Activated naive CD4-positive, alpha-beta T cell treated with anti-CD3 and anti-CD28 coated beads for 36 hours (primary cell): ENCODE measurements at regions not wholly inside any gene's neighbourhood (a gene's known extent, or its start where the extent isn't known, plus 50 kb on each side); places are given as distances from the start of the nearest gene placed in this dataset.

ENCODE experiments used
- CTCF ChIA-PET: fragments of 350-600 bp; sonication (Branson Sonifier 250); formaldehyde crosslinking; loops from one replicate; lab custom pipeline; 2021; ENCODE audit warnings: antibody characterized with exemption; lab: Charles Lee
- DNase-seq: peaks from one replicate; pipeline ENCODE4 v3.0.0-alpha.2; 2020
- H3K27ac Mint-ChIP-seq: one replicate; pipeline ENCODE4 v1.8.0; 2021; ENCODE audit warnings: mild to moderate bottlenecking, mixed read lengths
- H3K27me3 Mint-ChIP-seq: one replicate; pipeline ENCODE4 v1.8.0; 2021; ENCODE audit warnings: low read depth, mixed read lengths
- H3K36me3 Mint-ChIP-seq: one replicate; pipeline ENCODE4 v1.8.0; 2021; ENCODE audit warnings: low read depth, mixed read lengths
- H3K4me1 Mint-ChIP-seq: one replicate; pipeline ENCODE4 v1.8.0; 2021; ENCODE audit warnings: low read depth, mixed read lengths
- H3K4me3 Mint-ChIP-seq: one replicate; pipeline ENCODE4 v1.8.0; 2021; ENCODE audit warnings: mild to moderate bottlenecking, moderate library complexity, mixed read lengths
- H3K9me3 Mint-ChIP-seq: one replicate; pipeline ENCODE4 v1.8.0; 2021; ENCODE audit warnings: mixed read lengths
- intact Hi-C: fragments of 100-400 bp; cut with micrococcal nuclease; formaldehyde crosslinking; loops from one replicate; pipeline ENCODE4 v1.15.1; 2023

GRCh38 chr6:95071464-95071863 is 505.9 kb upstream of the MANEA start:
- no peak overlapping the region for H3K4me3 Mint-ChIP-seq
- intact Hi-C loops, result no loop called here
- H3K9me3 Mint-ChIP-seq, result no peaks in the 10 kb centered on the region
- no peaks in the 10 kb centered on the region for H3K4me1 Mint-ChIP-seq
- CTCF ChIA-PET, result no interaction called here
- DNase-seq, result no peak
- no peaks in the 10 kb centered on the region for H3K27me3 Mint-ChIP-seq
- no peaks in the 10 kb centered on the region for H3K36me3 Mint-ChIP-seq
- no peak overlapping the region for H3K27ac Mint-ChIP-seq

GRCh38 chr6:95078457-95078856 is 498.9 kb upstream of the MANEA start:
- Mint-ChIP-seq H3K36me3 (no peaks in the 10 kb centered on the region), H3K27ac (no peak overlapping the region), H3K27me3 (no peaks in the 10 kb centered on the region), H3K4me3 (no peak overlapping the region), H3K9me3 (no peaks in the 10 kb centered on the region), H3K4me1 (no peaks in the 10 kb centered on the region)
- no peak for DNase-seq
- CTCF ChIA-PET, result no interaction called here
- intact Hi-C loops, result no loop called here

GRCh38 chr6:95081231-95081630 is 496.1 kb upstream of the MANEA start:
- no peak overlapping the region for H3K4me3 Mint-ChIP-seq
- intact Hi-C loops, result no loop called here
- H3K4me1 Mint-ChIP-seq, result no peaks in the 10 kb centered on the region
- CTCF ChIA-PET, result no interaction called here
- H3K27me3 Mint-ChIP-seq, result no peaks in the 10 kb centered on the region
- no peak overlapping the region for H3K27ac Mint-ChIP-seq
- no peaks in the 10 kb centered on the region for H3K36me3 Mint-ChIP-seq
- no peaks in the 10 kb centered on the region for H3K9me3 Mint-ChIP-seq
- DNase-seq, result no peak

GRCh38 chr6:95081949-95082348 is 495.4 kb upstream of the MANEA start:
- H3K9me3 Mint-ChIP-seq, result no peaks in the 10 kb centered on the region
- H3K4me1 Mint-ChIP-seq, result no peaks in the 10 kb centered on the region
- intact Hi-C loops, result no loop called here
- H3K27me3 Mint-ChIP-seq, result no peaks in the 10 kb centered on the region
- DNase-seq, result no peak
- no peaks in the 10 kb centered on the region for H3K36me3 Mint-ChIP-seq
- H3K4me3 Mint-ChIP-seq, result no peak overlapping the region
- H3K27ac Mint-ChIP-seq, result no peak overlapping the region
- CTCF ChIA-PET, result no interaction called here

- H3K4me3 Mint-ChIP-seq, result no peak overlapping the region
- no peak for DNase-seq
- H3K4me1 Mint-ChIP-seq, result no peaks in the 10 kb centered on the region
- no peak overlapping the region for H3K27ac Mint-ChIP-seq
- no peaks in the 10 kb centered on the region for H3K9me3 Mint-ChIP-seq
- intact Hi-C loops, result no loop called here
- CTCF ChIA-PET, result no interaction called here
- no peaks in the 10 kb centered on the region for H3K27me3 Mint-ChIP-seq
- H3K36me3 Mint-ChIP-seq, result no peaks in the 10 kb centered on the region
Observed at GRCh38 chr6:95083506-95083905, 493.8 kb upstream of the MANEA start.

GRCh38 chr6:95084867-95085266 is 492.5 kb upstream of the MANEA start:
- no peaks in the 10 kb centered on the region for H3K9me3 Mint-ChIP-seq

GRCh38 chr6:95087394-95088097 is 489.8 kb upstream of the MANEA start:
- no peak for DNase-seq
- intact Hi-C loops, result no loop called here
- H3K9me3 Mint-ChIP-seq, result no peaks in the 10 kb centered on the region
- H3K4me3 Mint-ChIP-seq, result no peak overlapping the region
- no peaks in the 10 kb centered on the region for H3K27me3 Mint-ChIP-seq
- no peak overlapping the region for H3K27ac Mint-ChIP-seq
- no peaks in the 10 kb centered on the region for H3K4me1 Mint-ChIP-seq
- CTCF ChIA-PET, result no interaction called here
- H3K36me3 Mint-ChIP-seq, result no peaks in the 10 kb centered on the region

More at GRCh38 chr6:95084867-95085266, 492.5 kb upstream of the MANEA start:
- no peaks in the 10 kb centered on the region for H3K4me1 Mint-ChIP-seq
- H3K4me3 Mint-ChIP-seq, result no peak overlapping the region
- no peak for DNase-seq
- H3K27me3 Mint-ChIP-seq, result no peaks in the 10 kb centered on the region
- H3K27ac Mint-ChIP-seq, result no peak overlapping the region
- intact Hi-C loops, result no loop called here
- CTCF ChIA-PET, result no interaction called here
- no peaks in the 10 kb centered on the region for H3K36me3 Mint-ChIP-seq

GRCh38 chr6:95091823-95092436 is 485.4 kb upstream of the MANEA start:
- no peak overlapping the region for H3K27ac Mint-ChIP-seq
- no peaks in the 10 kb centered on the region for H3K9me3 Mint-ChIP-seq
- no peak overlapping the region for H3K4me3 Mint-ChIP-seq
- peaks cover 4% of the 10 kb centered on the region for H3K27me3 Mint-ChIP-seq
- no peak for DNase-seq
- CTCF ChIA-PET, result interaction anchor here (0.8 to 1.0 kb wide), 2 partner anchors 24 to 510 kb away, joined by 3 read pairs; no protein-coding TSS in a partner anchor
- no peaks in the 10 kb centered on the region for H3K4me1 Mint-ChIP-seq
- no peaks in the 10 kb centered on the region for H3K36me3 Mint-ChIP-seq
- intact Hi-C loops, result no loop called here

GRCh38 chr6:95093154-95093553 is 484.2 kb upstream of the MANEA start:
- Mint-ChIP-seq H3K4me3 (no peak overlapping the region), H3K4me1 (no peaks in the 10 kb centered on the region), H3K27me3 (peaks cover 4% of the 10 kb centered on the region), H3K9me3 (no peaks in the 10 kb centered on the region), H3K27ac (no peak overlapping the region), H3K36me3 (no peaks in the 10 kb centered on the region)
- CTCF ChIA-PET, result interaction anchor here (0.7 kb wide), 1 partner anchor 261 kb away, joined by 3 read pairs; no protein-coding TSS in a partner anchor
- intact Hi-C loops, result no loop called here
- DNase-seq, result no peak

GRCh38 chr6:95094751-95095663 is 482.3 kb upstream of the MANEA start:
- Mint-ChIP-seq H3K4me1 (no peaks in the 10 kb centered on the region), H3K27ac (no peak overlapping the region), H3K36me3 (no peaks in the 10 kb centered on the region), H3K9me3 (no peaks in the 10 kb centered on the region), H3K4me3 (no peak overlapping the region), H3K27me3 (peaks cover 4% of the 10 kb centered on the region)
- CTCF ChIA-PET, result interaction anchor here (0.7 kb wide), 1 partner anchor 9 kb away, joined by 7 read pairs; no protein-coding TSS in a partner anchor
- no peak for DNase-seq
- intact Hi-C loops, result no loop called here

- H3K4me3 Mint-ChIP-seq, result no peak overlapping the region
- intact Hi-C loops, result no loop called here
- H3K9me3 Mint-ChIP-seq, result no peaks in the 10 kb centered on the region
- peaks cover 4% of the 10 kb centered on the region for H3K27me3 Mint-ChIP-seq
- no peak for DNase-seq
- no peaks in the 10 kb centered on the region for H3K36me3 Mint-ChIP-seq
- no peak overlapping the region for H3K27ac Mint-ChIP-seq
- H3K4me1 Mint-ChIP-seq, result no peaks in the 10 kb centered on the region
- CTCF ChIA-PET, result no interaction called here
Observed at GRCh38 chr6:95095855-95096254, 481.5 kb upstream of the MANEA start.

GRCh38 chr6:95099410-95099809 is 477.9 kb upstream of the MANEA start:
- Mint-ChIP-seq H3K36me3 (no peaks in the 10 kb centered on the region), H3K4me3 (no peak overlapping the region), H3K27me3 (no peaks in the 10 kb centered on the region), H3K4me1 (no peaks in the 10 kb centered on the region), H3K9me3 (no peaks in the 10 kb centered on the region), H3K27ac (no peak overlapping the region)
- DNase-seq, result no peak
- intact Hi-C loops, result no loop called here
- CTCF ChIA-PET, result no interaction called here
